Cerebellar cortex (tissue), 1 donor: ENCODE measurements at regions not wholly inside any gene's neighbourhood (a gene's known extent, or its start where the extent isn't known, plus 50 kb on each side); places are given as distances from the start of the nearest gene placed in this dataset.
"Not testable (repeated sequence)": the region's sequence is repeated elsewhere in the genome, so short reads cannot be mapped to it uniquely, and the experiment has no call there.

Experiments used
- DNase-seq: peaks from one replicate; pipeline ENCODE4 v3.0.0-alpha.2; 2015; ENCODE audit warnings: low spot score

DNA sequence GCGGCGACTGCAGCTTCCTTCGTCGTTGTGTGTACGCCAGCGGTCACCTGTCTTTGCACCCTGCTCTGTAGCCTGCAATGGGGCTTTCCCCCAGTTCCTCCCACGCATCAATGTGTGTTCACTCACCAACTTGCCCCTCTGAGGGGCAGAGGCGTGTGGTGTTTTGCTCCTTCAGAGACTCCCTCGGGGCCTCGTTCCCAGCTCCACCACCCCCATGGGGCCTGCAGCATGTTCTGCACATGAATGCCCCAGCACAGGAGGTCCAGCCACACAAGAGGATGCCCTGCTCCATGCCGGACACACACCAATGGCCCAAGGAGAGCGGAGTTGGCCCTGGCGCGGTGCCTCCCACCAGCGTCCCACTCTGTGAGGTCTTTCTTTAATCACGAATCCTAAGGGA, 196.8 kb downstream of the BANP start:
- not testable (repeated sequence) for DNase-seq

GRCh38 chr16:88148682-88149081, 197.4 kb downstream of the BANP start:
- DNase-seq = not testable (repeated sequence)

DNA sequence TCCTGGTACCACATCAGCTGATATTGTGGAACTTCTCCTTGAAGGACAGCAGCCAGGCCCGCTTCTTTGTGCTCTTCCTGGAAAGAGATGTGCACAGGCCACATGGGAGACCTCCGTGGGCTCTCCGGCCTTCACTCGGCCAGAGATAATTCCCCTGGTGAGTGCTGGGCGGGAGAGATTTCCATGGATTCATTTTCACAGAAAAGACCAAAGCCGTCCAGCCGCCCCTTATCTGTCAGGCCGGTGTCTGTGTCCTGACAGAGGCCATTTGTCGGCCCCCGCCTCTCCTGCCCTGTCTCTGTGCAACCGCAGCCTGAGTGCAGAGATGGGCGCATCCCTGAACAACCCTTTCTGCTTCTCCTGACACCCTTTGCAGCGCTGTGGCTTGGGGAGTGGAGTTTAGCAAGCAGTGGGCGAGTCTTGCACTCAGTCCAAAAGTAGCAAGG, 197.9 kb downstream of the BANP start:
- not testable (repeated sequence) for DNase-seq

- not testable (repeated sequence) for DNase-seq
Measured at GRCh38 chr16:88149663-88150062, 198.4 kb downstream of the BANP start.

DNA sequence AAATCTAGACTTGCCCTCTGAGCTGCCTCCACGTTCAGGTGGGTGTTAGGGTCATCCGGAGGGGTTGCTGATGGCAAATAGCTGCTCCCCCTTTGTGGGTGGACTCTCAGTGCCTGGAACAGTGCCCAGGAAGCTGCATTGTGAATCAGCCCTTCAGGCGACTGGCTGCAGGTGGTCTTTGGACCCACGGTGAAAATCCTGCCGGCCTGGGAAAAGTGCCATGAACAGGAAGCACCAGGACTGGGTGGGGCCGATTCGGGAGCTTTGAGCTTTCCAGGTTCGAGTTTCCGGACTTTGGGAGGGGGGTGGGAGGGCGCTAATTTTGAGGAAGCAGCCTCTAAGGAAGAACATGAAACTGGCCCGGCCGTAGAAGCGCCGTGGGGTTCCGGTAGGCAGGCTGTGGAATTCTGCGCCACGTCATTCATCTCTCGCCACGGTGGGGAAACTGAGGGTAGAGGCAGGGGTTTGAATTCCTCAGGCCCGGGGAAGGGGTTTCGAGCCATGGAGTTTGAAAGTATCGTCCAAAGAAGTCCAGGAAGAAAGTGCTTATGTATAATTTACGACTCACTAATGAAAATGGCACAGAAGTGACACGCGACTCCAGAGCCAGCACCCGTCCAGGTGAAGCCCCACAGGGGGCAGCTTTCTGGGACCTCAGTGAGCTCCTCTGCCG, 199.4 kb downstream of the BANP start:
- DNase-seq = not testable (repeated sequence)

- not testable (repeated sequence) for DNase-seq
Measured at GRCh38 chr16:88151129-88151499, 199.9 kb downstream of the BANP start.

- DNase-seq = not testable (repeated sequence)
Measured at GRCh38 chr16:88151859-88152843, 200.9 kb downstream of the BANP start.

DNA sequence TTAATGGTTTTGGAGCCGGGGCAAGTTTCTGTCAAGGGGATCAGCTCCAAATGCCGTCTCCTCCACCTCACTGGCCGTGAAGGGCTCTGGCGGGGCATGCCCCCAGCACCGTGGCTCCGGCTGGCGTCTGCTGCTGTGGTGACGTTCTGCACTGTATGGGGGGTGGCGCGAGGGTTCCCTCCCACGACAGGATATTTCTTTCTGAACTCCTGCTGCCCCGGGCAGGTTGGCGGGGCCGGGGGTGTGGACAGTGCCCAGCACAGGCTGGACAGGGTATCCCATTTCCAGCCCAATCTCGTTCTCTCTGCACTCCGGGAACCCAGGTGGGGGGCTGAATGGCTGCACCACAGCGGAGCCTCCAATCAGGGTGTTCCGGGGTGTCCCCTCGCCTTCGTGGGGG, 201.6 kb downstream of the BANP start:
- not testable (repeated sequence) for DNase-seq

DNA sequence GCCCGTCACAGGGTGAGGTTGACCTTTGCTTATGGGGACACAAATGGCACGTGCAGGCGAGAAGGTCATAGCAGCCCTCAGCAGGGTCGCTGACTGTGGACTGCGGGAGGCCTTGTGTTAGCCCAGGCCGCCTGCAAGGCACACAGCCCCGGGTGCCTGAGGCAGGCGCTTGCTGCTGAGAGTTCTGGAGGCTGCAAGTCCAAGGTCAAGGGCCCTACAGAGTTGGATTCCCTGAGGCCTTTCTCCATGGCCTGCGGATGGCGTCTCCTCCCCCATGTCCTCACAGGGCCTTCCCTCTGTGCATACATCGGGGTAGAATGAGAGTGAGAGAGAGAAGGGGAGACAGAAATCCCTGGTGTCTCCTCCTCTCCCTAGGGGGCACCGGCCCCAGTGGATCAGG, 202.3 kb downstream of the BANP start:
- DNase-seq = not testable (repeated sequence)

- not testable (repeated sequence) for DNase-seq
Measured at GRCh38 chr16:88154886-88155285, 203.7 kb downstream of the BANP start.

- DNase-seq = not testable (repeated sequence)
Measured at GRCh38 chr16:88155681-88156080, 204.4 kb downstream of the BANP start.

DNA sequence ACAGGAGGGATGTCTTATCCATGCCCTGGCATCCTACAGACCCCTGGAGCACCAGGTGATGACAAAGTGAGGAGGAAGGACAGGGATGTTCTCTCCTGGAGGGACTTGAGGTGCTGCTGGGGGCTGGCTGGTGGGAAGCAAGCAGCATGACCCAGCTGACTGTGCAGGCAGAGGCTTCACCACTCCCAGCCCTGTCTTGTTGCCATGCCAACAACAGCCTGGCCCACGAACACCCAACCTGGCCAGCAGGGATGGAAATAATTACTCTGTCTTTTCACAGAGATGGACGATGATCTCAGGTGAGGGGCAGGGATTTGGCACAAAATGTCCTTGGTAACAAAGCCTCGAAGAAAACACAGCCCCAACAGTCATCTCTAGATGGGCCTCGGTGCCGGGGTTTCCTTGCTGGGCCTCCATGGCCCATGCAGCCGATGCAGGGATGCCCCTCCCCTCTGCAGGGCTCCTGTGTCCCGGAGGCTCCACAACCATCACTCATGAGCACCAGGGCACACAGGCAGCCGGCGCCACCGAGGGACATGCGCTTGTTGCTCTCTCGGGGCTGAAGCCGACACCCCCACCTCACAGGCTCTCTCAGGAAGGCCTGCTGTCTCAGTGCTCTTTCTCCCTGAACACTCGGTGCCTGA, 205.5 kb downstream of the BANP start:
- not testable (repeated sequence) for DNase-seq

GRCh38 chr16:88157686-88158085, 206.5 kb downstream of the BANP start:
- not testable (repeated sequence) for DNase-seq

- not testable (repeated sequence) for DNase-seq
Measured at GRCh38 chr16:88158256-88159045, 207.2 kb downstream of the BANP start.

DNA sequence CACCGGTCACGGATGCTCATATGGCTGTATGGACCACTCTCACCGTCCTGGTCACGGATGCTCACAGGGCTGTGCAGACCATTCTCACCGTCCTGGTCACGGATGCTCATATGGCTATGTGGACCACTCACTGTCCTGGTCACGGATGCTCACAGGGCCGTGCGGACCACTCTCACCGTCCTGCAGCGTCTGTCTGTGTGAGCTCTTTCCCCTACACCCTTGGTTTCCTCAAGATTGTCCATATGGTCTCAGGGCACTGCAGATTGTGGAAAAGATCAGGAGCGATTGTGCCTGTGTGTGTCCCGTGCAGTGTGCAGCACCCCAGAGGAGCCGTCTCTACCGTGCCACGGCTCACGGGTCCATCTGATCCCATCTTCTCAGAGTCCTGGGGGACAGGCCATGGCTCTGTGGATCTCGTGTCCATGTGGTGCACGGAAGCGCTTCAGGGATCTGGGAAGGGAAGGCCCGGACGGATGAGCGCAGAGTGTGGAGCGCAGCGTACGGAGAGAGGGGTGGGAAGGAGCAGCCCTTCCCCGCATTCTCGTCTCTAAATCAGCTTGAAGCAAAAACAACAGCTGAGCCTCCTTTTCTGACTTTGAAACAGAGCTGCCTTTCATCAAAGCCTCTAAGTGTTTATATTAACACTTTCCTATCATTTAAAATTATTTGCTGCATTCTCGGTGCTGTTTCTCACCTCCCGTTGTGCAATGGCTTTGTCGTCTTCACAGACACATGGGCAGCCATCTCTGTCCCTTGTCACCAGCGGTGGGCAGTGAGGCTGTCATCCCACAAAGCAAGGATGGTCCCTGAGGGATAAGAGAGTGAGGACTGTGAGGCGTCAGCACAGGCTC, 208.0 kb downstream of the BANP start:
- DNase-seq = not testable (repeated sequence)

GRCh38 chr16:88159897-88160335, 208.7 kb downstream of the BANP start:
- DNase-seq = not testable (repeated sequence)

DNA sequence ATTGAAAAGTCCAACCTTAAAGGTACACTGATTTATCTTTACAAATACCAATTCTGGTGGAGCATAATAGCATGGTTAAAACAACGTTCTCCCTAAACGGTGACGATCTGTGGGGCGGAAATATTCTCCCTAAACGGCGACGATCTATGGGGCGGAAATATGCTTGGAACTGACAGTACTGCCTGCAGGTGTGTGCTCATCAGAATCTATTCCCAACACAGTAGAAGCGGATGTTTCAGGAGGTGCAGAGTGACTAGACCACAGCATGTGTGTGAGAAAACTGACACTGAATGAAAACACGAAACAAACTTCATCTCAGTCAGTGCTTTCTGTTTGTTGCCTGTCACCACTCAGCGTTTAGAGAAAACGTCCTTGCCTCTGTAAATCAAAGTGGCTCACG, 210.0 kb downstream of the BANP start:
- not testable (repeated sequence) for DNase-seq

- not testable (repeated sequence) for DNase-seq
Measured at GRCh38 chr16:88161623-88162275, 210.5 kb downstream of the BANP start.

DNA sequence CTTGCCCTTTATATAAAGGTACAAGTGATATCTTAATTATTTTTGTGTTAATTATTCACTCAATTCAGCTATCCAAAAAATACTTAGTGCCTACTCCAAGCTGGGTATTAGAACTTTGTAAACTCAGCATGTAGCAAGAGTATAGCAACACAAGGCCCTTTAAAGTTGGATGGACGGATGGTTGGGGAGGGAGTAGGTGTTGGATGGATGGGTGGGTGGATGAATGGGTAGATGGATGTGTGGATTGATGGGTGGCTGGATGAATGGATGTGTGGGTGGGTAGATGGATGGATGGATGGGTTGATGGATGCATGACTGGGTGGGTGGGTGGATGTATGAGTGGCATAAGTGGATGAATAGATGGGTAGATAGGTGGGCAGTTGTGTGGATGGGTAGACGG, 211.5 kb downstream of the BANP start:
- not testable (repeated sequence) for DNase-seq
